Neural cell (in vitro differentiated cells): ENCODE measurements at regions not wholly inside any gene's neighbourhood (a gene's known extent, or its start where the extent isn't known, plus 50 kb on each side); places are given as distances from the start of the nearest gene placed in this dataset.

ENCODE experiments used
- H2AFZ ChIP-seq: fragments of 200-600, 300-800 bp; sonication (generic), shearing (Covaris generic); 2 replicates; pipeline ENCODE4 v1.6.0; 2014; ENCODE audit warnings: low read depth, mild to moderate bottlenecking, antibody characterized with exemption, low read length, moderate library complexity
- H3F3A ChIP-seq: fragments of 200-600 bp; shearing (Covaris generic); 2 replicates; pipeline ENCODE4 v1.6.1; 2016; ENCODE audit warnings: mild to moderate bottlenecking, moderate library complexity, mixed read lengths, antibody characterized with exemption, low read length; ENCODE audit not compliant: insufficient read depth, poor library complexity, severe bottlenecking
- H3K27ac ChIP-seq: fragments of 200-600, 300-800 bp; sonication (generic), shearing (Covaris generic); 2 replicates; pipeline ENCODE4 v1.5.1; 2014; ENCODE audit warnings: mild to moderate bottlenecking, low read length, moderate library complexity
- H3K27me3 ChIP-seq: fragments of 300-800, 200-600 bp; sonication (generic), shearing (Covaris generic); 2 replicates; pipeline ENCODE4 v1.6.0; 2014; ENCODE audit warnings: mild to moderate bottlenecking, low read depth, low read length, moderate library complexity; ENCODE audit not compliant: insufficient read depth
- H3K36me3 ChIP-seq: fragments of 300-800, 200-600 bp; sonication (generic), shearing (Covaris generic); 2 replicates; pipeline ENCODE4 v1.5.1; 2014; ENCODE audit warnings: mild to moderate bottlenecking, antibody characterized with exemption, low read length, moderate library complexity; ENCODE audit not compliant: insufficient read depth
- H3K4me2 ChIP-seq: fragments of 300-800, 200-600 bp; sonication (generic), shearing (Covaris generic); 2 replicates; pipeline ENCODE4 v1.6.0; 2014; ENCODE audit warnings: mild to moderate bottlenecking, low read length
- H3K4me3 ChIP-seq: fragments of 300-800, 200-600 bp; sonication (generic), shearing (Covaris generic); 2 replicates; pipeline ENCODE4 v1.5.1; 2014; ENCODE audit warnings: mild to moderate bottlenecking, low read length, moderate library complexity
- H3K79me2 ChIP-seq: fragments of 200-600 bp; shearing (Covaris generic); replicated peaks from 2 replicates; pipeline ENCODE4 v1.6.0; 2014; ENCODE audit warnings: mild to moderate bottlenecking, low read length, moderate library complexity; ENCODE audit not compliant: insufficient read depth
- H3K9ac ChIP-seq: fragments of 300-800, 200-600 bp; sonication (generic), shearing (Covaris generic); 2 replicates; pipeline ENCODE4 v1.6.1; 2016; ENCODE audit warnings: mild to moderate bottlenecking, low read length, mixed read lengths
- H3K9me2 ChIP-seq: fragments of 200-600 bp; shearing (Covaris generic); 2 replicates; pipeline ENCODE4 v1.6.1; 2016; ENCODE audit warnings: mild to moderate bottlenecking, low read length, mixed read lengths; ENCODE audit not compliant: insufficient read depth
- H3K9me3 ChIP-seq: fragments of 200-600, 300-800 bp; sonication (generic), shearing (Covaris generic); 2 replicates; pipeline ENCODE4 v1.6.1; 2016; ENCODE audit warnings: mild to moderate bottlenecking, mixed run types, low read length, moderate library complexity, mixed read lengths
- H4K20me1 ChIP-seq: fragments of 200-600 bp; shearing (Covaris generic); 2 replicates; pipeline ENCODE4 v1.6.1; 2016; ENCODE audit warnings: mild to moderate bottlenecking, mixed run types; ENCODE audit not compliant: insufficient read depth
- CTCF ChIP-seq: fragments of 450-650 bp; IDR thresholded peaks from 2 replicates; pipeline ENCODE4 v1.5.1; 2014; ENCODE audit warnings: antibody characterized with exemption, mild to moderate bottlenecking, moderate library complexity; ENCODE audit not compliant: poor library complexity, severe bottlenecking
- EP300 ChIP-seq: fragments of 450-650 bp; conservative IDR thresholded peaks from 2 replicates; pipeline ENCODE4 v1.6.1; 2014; ENCODE audit warnings: antibody characterized with exemption, mild to moderate bottlenecking, moderate library complexity; ENCODE audit not compliant: poor library complexity, severe bottlenecking
- EZH2 ChIP-seq: fragments of 200-600, 300-800 bp; shearing (Covaris generic), sonication (generic); IDR thresholded peaks from 2 replicates; pipeline ENCODE4 v1.6.1; 2014; ENCODE audit warnings: antibody characterized with exemption, low read length, borderline replicate concordance, mild to moderate bottlenecking; ENCODE audit not compliant: insufficient read depth, poor library complexity, severe bottlenecking
- MXI1 ChIP-seq: fragments of 450-650 bp; conservative IDR thresholded peaks from 2 replicates; pipeline ENCODE4 v1.6.1; 2014; ENCODE audit warnings: antibody characterized with exemption, mild to moderate bottlenecking; ENCODE audit not compliant: poor library complexity, severe bottlenecking
- POLR2AphosphoS5 ChIP-seq: IDR thresholded peaks from 2 replicates; pipeline ENCODE4 v1.6.1; 2012
- RAD21 ChIP-seq: fragments of 450-650 bp; conservative IDR thresholded peaks from 2 replicates; pipeline ENCODE4 v1.6.1; 2014; ENCODE audit warnings: antibody characterized with exemption, mild to moderate bottlenecking, moderate library complexity
- SMC3 ChIP-seq: fragments of 450-650 bp; conservative IDR thresholded peaks from 2 replicates; pipeline ENCODE4 v1.6.1; 2014; ENCODE audit warnings: antibody characterized with exemption, mild to moderate bottlenecking, moderate library complexity; ENCODE audit not compliant: poor library complexity
- TAF1 ChIP-seq: IDR thresholded peaks from 2 replicates; pipeline ENCODE4 v1.6.1; 2012; ENCODE audit warnings: low read depth
- TF ChIP-seq, protein P1 (sequence below): IDR thresholded peaks from 2 replicates; pipeline ENCODE4 v1.6.1; 2012; ENCODE audit warnings: borderline replicate concordance

DNA sequence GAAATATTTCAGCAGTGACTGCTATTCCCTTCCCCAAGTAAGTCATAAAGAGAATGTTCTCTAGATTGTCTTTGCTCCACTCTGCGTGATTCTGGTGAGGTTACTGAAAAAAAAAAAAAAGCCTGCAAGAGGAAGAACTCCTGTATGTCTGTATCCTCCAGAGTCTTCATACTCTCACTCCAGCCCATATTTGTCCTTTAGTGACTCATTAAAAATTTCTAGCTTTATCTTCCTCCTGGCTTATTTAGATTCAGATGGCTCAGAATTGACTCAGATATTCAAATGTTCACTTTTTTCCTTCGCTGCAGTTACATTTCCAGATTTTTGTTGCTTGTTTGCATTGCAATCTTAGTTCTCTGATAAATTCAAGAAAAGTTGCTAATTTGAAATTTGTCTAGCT, 76.3 kb upstream of the CNTN5 start:
- no peaks in the 10 kb centered on the region for H3F3A ChIP-seq
- H2AFZ ChIP-seq = no peak overlapping the region
- H3K9ac ChIP-seq = no peak overlapping the region
- no peaks in the 10 kb centered on the region for H3K27me3 ChIP-seq
- H3K4me2 ChIP-seq = no peak overlapping the region
- no peak for TF ChIP-seq POLR2AphosphoS5
- no peak for TF ChIP-seq EZH2
- TF ChIP-seq, protein P1, sequence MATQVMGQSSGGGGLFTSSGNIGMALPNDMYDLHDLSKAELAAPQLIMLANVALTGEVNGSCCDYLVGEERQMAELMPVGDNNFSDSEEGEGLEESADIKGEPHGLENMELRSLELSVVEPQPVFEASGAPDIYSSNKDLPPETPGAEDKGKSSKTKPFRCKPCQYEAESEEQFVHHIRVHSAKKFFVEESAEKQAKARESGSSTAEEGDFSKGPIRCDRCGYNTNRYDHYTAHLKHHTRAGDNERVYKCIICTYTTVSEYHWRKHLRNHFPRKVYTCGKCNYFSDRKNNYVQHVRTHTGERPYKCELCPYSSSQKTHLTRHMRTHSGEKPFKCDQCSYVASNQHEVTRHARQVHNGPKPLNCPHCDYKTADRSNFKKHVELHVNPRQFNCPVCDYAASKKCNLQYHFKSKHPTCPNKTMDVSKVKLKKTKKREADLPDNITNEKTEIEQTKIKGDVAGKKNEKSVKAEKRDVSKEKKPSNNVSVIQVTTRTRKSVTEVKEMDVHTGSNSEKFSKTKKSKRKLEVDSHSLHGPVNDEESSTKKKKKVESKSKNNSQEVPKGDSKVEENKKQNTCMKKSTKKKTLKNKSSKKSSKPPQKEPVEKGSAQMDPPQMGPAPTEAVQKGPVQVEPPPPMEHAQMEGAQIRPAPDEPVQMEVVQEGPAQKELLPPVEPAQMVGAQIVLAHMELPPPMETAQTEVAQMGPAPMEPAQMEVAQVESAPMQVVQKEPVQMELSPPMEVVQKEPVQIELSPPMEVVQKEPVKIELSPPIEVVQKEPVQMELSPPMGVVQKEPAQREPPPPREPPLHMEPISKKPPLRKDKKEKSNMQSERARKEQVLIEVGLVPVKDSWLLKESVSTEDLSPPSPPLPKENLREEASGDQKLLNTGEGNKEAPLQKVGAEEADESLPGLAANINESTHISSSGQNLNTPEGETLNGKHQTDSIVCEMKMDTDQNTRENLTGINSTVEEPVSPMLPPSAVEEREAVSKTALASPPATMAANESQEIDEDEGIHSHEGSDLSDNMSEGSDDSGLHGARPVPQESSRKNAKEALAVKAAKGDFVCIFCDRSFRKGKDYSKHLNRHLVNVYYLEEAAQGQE = no peak
- no peak for TF ChIP-seq MXI1
- no peak for TF ChIP-seq EP300
- no peak for TF ChIP-seq SMC3
- TF ChIP-seq CTCF = no peak
- no peak for TF ChIP-seq TAF1
- no peak for TF ChIP-seq RAD21
- H3K36me3 ChIP-seq = no peaks in the 10 kb centered on the region
- no peak overlapping the region for H3K27ac ChIP-seq
- H3K79me2 ChIP-seq = no peaks in the 10 kb centered on the region
- no peaks in the 10 kb centered on the region for H3K9me2 ChIP-seq
- no peaks in the 10 kb centered on the region for H3K9me3 ChIP-seq
- H3K4me3 ChIP-seq = no peak overlapping the region
- no peaks in the 10 kb centered on the region for H4K20me1 ChIP-seq

- H3K9ac ChIP-seq = no peak overlapping the region
- H3K4me3 ChIP-seq = no peak overlapping the region
- H3K27ac ChIP-seq = no peak overlapping the region
- H3K4me2 ChIP-seq = no peak overlapping the region
- TF ChIP-seq EP300 (no peak), RAD21 (no peak), EZH2 (no peak), TAF1 (no peak), POLR2AphosphoS5 (no peak), SMC3 (no peak), MXI1 (no peak), CTCF (no peak)
- TF ChIP-seq, protein P1 = no peak
- no peaks in the 10 kb centered on the region for H4K20me1 ChIP-seq
- no peaks in the 10 kb centered on the region for H3K9me3 ChIP-seq
- H3F3A ChIP-seq = no peaks in the 10 kb centered on the region
- H3K9me2 ChIP-seq = no peaks in the 10 kb centered on the region
- no peaks in the 10 kb centered on the region for H3K36me3 ChIP-seq
- H3K79me2 ChIP-seq = no peaks in the 10 kb centered on the region
- no peak overlapping the region for H2AFZ ChIP-seq
- no peaks in the 10 kb centered on the region for H3K27me3 ChIP-seq
These were observed 68.6 kb upstream of the CNTN5 start for GRCh38 chr11:98952107-98952506.
